Daoy (cell line): ENCODE measurements at regions not wholly inside any gene's neighbourhood (a gene's known extent, or its start where the extent isn't known, plus 50 kb on each side); places are given as distances from the start of the nearest gene placed in this dataset.
A peak's percentile ranks its signal among the peaks of the same experiment; 100 is the strongest.
"Not testable (repeated sequence)": the region's sequence is repeated elsewhere in the genome, so short reads cannot be mapped to it uniquely, and the experiment has no call there.

ENCODE experiments used
- DNase-seq: peaks from one replicate; pipeline ENCODE4 v3.0.0-alpha.2; 2015; ENCODE audit warnings: low read depth

DNA sequence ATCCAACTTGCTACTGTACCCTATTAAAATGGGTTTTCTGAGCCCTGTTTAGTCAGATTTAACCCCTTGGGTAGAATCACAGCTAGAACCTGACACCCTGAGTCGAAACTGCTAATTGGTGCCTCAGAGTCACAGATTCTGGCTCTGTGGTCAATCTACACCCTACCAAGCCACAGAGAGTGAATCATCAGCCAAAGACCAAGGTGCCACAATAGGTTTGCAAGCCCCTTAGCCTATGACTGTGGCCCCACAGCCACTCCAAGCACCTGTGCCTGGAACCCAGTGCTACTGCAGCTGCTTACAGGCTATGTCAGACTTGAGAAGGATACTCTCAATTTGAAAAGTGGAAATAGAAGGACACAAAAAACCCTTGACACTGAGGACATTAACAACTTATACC lies 202.8 kb upstream of the KCND2 start:
- DNase-seq: no peak

DNA sequence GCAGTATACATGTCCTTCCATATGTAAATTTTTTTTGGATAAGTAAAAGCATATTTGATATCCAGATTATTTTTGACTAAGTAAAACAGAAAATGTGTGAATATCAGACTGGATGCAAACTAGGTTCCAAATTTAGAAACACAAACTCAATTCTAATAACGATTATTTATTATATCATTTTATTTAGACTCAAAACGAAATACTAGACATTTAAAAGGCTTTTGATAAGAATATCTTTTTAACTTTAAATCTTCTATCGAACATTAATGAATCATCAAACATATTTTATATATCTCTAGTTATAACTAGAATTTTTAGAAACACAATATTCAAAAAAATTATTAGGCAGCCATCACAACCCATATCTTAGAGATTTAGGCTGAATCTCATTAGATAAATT lies 195.2 kb upstream of the KCND2 start:
- DNase-seq: no peak

DNA sequence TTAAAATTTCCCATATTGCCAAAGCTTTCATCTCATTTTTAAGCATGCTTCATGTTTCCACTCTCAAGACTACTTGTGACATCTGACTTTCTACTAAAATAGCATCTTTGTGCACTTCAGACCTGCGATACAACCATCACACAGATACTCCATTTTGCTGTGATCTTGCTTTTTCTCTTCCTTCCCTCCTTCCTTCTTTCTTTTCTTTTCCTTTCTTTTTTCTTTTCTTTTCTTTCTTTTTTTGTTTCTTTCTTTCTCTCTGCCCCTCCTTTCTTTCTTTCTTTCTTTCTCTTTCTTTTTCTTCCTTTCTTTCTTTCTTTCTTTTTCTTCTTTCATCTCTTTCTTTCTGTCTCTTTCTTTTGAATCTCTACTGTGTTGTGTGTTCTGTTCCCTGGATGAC lies 194.0 kb upstream of the KCND2 start:
- no peak for DNase-seq

DNA sequence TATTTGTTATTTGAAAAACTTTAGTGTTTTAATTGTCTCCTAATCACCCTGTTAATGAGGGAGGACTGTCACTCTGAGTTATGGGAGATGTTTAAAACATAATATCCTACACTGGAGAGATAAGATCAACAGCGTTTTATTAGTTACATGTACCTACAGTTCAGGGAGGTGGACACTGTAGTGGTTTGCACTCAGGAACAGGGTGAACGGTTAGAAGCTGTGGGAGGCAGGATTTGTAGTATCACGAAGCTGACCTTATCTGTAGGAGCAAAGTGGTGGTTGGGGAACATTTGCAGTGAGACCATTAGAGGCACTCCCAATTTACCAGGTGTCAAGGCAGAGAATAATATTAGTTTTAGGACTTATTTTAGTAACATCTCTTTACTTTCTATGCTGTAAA lies 193.3 kb upstream of the KCND2 start:
- no peak for DNase-seq

DNA sequence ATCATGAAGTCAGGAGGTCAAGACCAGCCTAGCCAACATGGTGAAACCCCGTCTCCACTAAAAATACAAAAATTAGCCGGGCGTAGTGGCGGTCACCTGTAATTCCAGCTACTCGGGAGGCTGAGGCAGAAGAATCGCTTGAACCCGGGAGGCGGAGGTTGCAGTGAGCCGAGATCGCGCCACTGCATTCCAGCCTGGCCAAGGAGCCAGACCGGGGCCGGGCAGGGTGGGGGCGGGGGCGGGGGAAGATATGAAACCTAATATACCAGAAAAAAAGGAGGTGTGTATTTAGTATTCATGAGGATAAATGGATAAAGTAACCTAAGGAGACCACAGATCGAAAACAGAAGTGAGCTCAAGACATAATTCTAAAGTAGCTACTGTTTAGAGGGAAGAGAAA lies 186.5 kb upstream of the KCND2 start:
- not testable (repeated sequence) for DNase-seq

DNA sequence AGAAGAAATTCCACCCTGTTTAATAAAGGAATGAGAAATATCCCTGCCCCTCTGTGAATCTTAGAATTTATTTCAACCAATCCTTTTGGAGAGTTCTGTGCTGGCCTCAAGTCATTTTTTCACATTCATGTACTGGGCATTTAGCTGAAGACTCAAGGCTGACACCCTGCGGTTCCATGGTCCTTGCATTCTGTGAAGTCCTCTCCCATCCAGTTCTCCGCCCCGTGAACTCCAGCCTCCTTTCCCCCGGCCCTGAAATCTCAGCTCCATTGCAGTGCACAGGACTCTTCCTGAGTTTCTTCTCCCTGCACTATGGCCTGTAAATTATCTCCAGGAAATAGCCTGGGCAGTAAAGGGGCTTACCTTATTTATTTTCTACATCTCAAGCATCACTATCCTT lies 183.0 kb upstream of the KCND2 start:
- peak; percentile 71 for DNase-seq

DNA sequence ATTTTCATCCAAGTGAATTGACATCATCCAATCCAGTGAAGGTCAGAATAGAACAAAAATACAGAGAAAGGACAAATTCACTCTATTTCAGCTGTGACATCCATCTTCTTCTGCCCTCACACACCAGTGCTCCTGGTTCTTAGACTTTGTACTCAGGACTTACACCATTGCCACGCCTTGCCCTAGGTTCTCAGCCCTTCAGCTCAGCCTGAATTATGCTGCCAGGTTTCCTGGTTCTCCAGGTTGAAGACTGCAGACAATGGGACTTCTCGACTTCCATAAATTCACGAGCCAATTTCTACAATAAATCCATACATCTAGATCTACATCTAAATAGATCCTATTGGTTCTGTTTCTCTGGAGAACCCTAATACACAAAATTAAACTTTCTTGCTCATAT lies 181.2 kb upstream of the KCND2 start:
- DNase-seq: no peak

DNA sequence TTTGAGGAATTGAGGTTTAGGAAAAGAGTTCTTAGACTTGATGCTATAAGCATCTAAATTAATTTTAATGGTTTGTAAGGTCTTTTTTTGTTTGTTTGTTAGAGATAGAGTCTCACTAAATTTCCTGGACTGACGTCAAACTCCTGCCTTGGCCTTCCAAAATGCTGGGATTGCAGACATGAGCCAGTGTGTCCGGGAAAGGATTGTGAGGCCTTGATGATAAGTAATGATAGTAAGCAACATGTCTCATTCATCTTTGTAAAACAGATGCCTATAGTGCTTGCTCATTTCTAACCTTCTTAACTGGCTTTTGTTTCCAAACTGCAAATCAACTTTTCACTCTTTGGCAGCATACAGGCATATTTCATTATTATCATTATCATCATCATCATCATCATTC lies 176.0 kb upstream of the KCND2 start:
- no peak for DNase-seq

DNA sequence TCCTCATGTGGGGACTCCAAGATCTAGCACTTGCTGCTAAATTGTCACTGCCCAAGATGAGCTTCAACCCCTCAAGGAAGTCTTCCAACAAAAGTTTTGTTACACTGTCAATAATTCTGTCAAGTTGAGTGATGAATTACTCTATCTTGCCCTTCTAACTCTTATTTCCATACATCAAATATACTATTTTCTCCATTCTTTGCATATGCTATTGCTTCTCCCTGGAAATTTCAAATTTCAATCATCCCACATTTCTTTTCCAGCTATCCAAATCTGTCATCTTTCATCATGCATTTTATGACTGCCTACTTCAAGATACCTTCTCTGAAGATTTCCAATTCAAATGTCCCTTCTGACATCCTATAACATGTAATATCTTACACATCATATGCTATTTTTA lies 175.2 kb upstream of the KCND2 start:
- no peak for DNase-seq

DNA sequence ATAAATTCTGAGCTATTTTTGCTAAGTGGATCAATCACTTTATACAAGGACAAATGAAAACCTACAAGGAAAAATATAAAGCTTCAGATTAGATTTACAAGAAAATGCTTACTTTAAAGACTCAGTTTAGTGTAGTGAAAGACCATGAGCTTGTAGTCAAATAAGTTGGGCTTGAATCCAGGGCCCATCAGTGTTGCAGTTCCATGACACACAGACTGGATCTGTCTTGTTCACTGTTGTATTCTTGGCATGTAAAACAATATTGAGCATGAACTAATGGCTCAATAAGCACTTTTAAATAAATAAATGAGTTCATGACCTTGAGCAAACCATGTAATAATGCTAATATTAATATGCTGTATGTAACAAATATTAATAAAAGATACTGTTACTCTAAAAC lies 164.6 kb upstream of the KCND2 start:
- no peak for DNase-seq

DNA sequence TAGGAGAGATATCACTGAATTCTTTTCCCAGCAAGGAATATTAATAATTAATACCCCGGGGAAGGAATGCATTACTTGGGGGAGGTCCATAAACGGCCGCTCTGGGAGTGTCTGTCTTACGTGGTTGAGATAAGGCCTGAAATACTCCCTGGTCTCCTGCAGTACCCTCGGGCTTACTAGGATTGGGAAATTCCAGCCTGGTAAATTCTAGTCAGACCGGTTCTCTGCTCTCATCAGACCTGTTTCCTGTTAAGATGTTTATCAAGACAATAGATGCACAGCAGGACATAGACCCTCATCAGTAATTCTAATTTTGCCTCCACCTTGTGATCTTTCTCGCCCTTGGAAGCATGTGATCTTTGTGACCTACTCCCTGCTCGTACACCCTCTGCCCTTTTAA lies 162.8 kb upstream of the KCND2 start:
- DNase-seq: no peak

DNA sequence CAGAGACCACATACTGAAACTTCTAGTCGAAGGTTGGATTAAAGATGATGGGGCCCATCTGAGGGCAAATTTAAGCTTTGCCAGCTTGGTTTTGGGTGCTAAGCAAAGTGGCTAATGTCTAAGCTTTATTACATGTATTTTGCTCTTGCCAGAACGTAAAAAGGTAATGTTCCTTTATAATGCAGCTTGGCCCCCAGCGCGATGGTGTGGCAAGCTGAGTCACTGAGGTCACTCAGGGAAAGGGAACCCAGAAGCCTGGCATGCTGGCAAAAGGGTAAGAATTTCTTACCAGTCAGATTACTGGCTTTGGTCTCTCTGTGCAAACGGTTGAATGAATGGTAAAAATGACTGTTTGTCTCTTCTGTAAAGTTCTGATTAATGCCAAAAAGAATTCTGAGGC lies 158.3 kb upstream of the KCND2 start:
- no peak for DNase-seq

DNA sequence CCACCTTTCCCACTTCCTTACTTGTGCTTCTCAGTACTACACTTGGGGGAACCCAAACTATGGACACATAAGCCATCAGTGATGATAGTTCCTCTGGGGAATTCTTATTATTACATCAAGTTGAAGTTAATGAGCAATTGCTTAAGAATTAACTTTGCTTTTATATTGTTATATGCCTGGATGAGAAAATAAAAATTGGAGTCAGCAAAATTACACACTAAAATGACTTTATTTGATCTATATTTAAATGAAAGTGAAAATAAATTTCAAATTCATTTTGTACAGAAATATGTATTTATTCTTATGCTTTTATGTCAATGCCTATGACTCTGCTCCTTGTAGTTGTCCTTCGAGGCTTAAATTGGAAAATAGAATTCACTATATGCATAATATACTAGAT lies 149.4 kb upstream of the KCND2 start:
- no peak for DNase-seq

DNA sequence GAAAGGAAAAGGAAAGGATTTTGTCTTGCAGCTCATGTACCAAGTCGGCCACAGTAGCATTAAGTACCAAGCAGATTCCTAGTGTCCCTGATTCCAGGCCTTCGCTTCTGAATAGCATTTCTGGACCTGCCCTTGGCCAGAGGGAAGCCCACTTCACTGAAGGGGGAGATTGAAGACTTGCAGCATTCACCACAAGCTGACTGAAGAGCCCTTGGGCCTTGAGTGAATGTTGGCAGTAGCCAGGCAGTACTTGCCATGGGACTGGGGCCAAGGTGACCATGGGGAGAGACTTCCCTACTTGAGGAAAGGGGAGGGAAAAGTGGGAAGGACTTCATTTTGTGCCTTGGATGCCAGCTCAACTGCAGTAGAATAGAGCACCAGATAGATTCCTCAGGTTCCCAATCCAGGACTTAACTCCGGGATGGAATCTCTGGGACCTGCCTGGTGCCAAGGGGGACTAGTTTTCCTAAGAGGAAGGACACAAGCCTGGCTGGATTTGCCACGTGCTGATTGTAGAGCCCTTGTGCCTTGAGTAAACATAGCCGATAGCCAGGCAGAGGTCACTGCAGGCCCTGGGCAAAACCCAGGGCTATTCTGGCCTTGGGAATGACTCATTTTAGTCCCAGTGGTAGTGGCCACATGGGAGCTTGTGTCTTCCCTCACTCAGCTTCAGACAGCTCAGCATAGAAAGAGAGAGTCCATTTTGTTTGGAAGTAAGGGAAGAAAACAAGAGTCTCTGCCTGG lies 141.7 kb upstream of the KCND2 start:
- DNase-seq: no peak

DNA sequence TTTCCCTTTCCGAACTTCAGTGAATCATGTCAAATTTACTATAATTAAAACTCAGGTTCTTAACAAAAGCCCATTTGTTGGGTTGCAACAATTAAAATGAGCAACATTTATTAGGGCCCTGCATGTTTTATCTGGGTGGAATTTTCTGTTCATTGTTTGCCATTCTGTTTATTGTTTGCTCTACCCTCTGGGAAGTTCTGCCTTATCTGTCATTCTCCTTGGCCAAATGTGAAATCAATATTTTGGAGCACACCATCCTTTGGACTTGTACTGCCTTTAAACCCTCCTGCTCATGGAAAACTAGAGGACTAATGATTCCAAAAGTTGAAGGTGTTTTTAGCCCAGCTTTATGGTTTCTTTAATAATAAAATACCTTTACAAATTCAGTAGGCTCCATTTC lies 134.5 kb upstream of the KCND2 start:
- no peak for DNase-seq

DNA sequence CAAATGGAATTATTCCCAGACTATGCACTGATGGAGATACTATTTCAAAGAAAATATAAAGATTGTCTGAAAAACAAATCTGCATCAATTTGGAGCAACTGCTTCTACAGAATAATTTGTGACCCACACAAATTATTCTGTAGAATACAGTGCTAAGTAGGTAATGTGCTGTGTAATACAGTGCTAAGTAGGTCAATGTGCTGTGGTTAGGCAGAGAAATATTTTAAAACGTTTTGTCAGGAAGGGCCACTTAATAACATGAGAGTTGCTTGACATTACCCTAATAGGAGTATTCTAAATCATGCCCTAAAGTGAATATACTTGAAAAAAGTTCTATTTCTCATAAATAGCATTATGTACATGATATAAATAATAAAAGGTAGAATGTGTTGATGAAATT lies 116.5 kb upstream of the KCND2 start:
- no peak for DNase-seq

DNA sequence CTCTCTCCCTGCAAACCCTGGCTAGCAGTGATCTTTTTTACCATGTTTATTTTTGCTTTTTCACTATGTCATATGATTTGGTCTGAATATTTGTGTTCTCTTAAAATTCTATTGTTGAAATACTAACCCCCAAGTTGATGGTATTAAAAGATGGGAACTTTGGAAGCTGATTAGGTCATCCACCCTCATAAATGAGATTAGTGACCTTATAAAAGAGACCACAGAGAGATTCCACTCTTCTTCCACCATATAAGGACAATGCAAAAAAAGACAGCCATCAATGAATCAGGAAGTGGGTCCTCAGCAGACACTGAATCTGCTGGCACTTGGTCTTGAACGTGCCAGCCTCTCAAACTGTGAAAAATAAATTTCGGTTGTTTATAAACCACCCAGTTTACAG lies 112.8 kb upstream of the KCND2 start:
- DNase-seq: no peak

DNA sequence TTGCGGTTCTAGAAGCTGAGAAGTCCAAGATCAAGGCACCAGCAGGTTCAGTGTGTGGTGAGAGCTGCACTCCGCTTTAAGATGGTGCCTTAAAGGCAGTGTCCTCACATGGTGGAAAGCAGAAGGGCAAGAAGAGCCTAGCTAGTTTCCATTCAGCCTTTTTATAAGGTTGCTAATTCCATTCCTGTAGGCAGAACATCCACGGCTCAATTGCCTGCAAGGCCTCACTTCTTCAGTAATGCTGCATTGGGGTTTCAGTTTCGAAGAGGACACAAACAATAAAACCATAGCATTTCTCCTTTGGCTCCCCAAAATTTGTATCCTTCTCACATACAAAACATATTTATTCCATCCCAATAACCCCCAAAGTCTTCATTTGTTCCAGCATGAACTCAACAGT lies 109.5 kb upstream of the KCND2 start:
- no peak for DNase-seq

DNA sequence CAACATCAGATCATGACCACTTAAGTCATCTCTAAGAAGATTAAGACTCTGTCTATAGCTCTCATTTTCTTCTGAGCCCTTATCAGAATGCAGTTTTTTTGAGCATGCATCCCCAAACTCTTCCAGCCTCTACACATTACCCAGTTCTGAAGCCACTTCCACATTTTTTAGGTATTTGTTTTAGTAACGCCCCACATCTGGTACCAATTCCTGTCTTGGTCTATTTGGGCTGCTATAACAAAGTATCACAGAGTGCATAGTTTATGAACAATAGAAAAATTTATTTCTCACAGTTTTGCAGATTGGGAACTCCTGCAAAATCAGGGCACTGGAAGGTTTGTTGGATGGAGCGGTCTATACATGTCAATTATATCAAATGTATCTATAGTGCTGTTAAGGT lies 107.7 kb upstream of the KCND2 start:
- no peak for DNase-seq

DNA sequence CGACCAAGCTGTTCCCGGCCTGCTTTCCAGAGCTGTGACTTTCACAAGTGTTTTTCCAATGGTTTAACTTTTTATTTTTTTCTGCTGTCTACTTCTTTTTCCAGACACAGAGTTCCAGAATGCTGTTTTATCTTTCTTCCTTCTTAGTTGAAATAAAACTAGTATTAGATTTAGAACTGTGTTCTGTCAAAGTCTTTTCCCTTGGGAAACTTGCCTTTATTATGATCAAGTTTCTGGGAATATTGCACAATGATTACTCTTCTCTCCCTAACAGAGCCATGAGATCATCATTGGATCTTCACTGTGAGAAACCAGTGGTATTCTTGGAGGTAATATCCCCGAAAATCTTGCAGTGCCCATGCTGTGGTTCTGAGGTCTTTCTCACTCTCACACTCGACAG lies 104.9 kb upstream of the KCND2 start:
- no peak for DNase-seq

DNA sequence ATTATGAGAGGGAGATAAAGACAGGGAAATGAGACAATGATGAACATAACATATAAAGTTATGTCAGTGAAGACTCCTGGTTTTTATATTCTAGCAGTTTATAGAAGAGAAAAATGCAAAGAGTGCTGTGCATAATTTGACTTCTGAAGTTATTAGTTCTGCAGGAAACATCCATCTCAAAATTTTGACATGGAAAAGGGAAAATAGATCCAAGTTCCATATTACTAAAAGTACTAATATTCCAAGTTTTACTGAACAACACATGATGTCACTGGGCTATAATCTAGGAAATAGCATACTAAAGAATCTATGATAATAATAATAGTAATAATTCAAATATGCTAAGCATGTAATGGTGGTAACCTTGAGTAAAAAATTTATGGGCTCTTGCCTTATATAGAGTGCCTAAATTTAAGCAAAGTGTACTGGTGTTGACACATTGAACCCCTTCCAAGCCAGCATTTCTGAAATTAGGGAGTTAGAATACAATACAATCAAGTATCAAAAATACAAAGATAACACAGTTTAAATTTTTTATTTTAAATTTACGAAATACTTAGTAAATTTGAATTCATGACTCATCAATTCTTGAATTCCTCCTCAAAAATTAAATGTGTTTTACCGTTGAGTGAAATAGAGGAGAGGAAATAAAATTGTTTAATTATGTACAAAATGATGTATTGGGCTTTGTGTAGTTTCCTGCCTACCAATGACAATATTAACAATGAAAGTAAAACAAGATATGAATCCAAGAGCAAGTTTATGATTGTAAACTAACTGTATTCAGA lies 102.8 kb upstream of the KCND2 start:
- DNase-seq: no peak

DNA sequence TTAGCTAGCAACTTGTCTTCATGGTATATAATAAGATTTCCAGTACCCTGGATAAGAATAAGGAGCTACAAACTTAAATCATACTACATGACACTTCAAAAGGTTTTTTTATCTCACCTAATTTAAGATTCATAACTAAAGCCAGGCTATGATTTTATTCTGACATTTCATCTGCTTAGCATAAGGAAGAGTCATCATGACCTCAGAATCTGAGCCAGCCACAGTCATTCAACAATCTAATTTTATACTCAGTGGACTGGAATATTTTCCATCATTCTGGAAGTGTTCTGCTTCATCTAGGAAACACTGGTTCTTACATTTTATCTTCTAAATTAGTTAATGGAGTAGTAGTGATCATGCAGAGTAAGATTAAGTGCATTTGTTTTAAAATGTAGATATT lies 102.1 kb upstream of the KCND2 start:
- DNase-seq: no peak

DNA sequence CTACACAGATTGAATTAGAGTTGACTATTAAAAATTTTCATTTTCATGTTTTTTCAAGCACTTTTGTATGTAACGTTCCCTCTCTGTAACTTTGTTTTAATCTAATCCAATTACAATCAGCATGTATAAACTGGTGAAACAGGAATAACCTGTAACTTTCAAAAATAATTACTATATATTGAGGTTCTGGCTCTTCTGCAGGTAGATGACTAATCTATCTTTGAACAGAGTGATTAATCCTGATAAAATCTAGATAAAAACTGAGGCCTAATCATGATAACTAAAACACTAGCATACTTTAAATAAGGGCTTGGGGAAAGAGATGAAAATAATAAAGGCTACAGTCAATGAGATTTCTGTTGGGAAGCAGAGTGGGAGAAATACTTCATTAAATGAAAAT lies 101.6 kb upstream of the KCND2 start:
- no peak for DNase-seq

DNA sequence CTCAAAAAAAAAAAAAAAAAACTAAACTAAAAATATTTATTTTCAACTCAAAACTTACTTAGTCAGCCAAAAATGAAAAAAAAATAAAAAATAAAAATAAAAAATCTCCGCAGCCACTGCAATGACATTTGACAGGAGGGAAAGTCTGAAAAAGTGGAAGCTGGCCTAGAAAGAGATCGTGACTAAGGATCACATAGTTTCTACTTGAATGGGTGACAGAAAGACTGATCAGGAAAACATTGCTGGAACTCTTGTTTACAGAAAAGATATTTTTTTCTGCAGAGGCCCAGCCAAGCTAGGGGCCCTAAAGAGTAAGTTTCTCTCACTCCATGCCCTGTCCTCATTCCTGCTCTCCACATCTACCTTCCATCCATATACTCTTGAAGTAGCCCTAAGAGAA lies 92.8 kb upstream of the KCND2 start:
- no peak for DNase-seq
